PFSK-1 (cell line): ENCODE measurements at regions not wholly inside any gene's neighbourhood (a gene's known extent, or its start where the extent isn't known, plus 50 kb on each side); places are given as distances from the start of the nearest gene placed in this dataset.

Source experiments
- POLR2AphosphoS5 ChIP-seq: IDR thresholded peaks from 2 replicates; pipeline ENCODE4 v1.6.1; 2012; ENCODE audit warnings: low read depth, mild to moderate bottlenecking, control low read depth, low read length, moderate library complexity
- SIN3A ChIP-seq: IDR thresholded peaks from 2 replicates; pipeline ENCODE4 v1.6.1; 2012; ENCODE audit warnings: mild to moderate bottlenecking, low read length, moderate library complexity, borderline replicate concordance; ENCODE audit not compliant: insufficient read depth
- TAF1 ChIP-seq: IDR thresholded peaks from 2 replicates; pipeline ENCODE4 v1.6.1; 2012; ENCODE audit warnings: low read length, control low read depth, borderline replicate concordance; ENCODE audit not compliant: insufficient read depth
- TF ChIP-seq, protein P1 (sequence below), 2 experiments: IDR thresholded peaks; 2 replicates each; pipeline versions ENCODE4 v1.6.1 to v1.8.0; 2011 to 2012; ENCODE audit warnings: low read depth in 2 of 2, low read length in 2 of 2, control low read depth in 1 of 2, inconsistent platforms in 1 of 2, mild to moderate bottlenecking in 1 of 2, moderate library complexity in 1 of 2; ENCODE audit not compliant: insufficient read depth in 1 of 2

DNA sequence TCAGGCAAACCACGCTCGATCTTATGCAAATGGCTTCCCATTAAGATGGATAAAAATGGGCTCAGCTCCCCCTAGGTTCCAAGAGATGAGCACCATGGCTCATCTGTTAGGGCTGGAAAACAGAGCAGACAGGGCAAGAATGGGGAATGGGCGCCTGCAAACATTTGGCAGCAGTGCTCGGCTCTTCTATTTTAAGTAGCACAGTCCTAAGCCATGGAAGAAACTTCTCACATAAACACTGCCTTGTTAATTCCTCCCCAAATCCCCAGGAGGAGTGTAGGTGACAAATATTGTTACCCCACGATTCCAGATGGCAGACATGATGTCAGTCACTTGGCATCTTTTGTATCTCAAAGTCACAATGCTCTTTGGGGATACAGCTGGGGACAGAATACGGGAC lies 221.8 kb downstream of the ICE1 start:
- TF ChIP-seq, protein P1, sequence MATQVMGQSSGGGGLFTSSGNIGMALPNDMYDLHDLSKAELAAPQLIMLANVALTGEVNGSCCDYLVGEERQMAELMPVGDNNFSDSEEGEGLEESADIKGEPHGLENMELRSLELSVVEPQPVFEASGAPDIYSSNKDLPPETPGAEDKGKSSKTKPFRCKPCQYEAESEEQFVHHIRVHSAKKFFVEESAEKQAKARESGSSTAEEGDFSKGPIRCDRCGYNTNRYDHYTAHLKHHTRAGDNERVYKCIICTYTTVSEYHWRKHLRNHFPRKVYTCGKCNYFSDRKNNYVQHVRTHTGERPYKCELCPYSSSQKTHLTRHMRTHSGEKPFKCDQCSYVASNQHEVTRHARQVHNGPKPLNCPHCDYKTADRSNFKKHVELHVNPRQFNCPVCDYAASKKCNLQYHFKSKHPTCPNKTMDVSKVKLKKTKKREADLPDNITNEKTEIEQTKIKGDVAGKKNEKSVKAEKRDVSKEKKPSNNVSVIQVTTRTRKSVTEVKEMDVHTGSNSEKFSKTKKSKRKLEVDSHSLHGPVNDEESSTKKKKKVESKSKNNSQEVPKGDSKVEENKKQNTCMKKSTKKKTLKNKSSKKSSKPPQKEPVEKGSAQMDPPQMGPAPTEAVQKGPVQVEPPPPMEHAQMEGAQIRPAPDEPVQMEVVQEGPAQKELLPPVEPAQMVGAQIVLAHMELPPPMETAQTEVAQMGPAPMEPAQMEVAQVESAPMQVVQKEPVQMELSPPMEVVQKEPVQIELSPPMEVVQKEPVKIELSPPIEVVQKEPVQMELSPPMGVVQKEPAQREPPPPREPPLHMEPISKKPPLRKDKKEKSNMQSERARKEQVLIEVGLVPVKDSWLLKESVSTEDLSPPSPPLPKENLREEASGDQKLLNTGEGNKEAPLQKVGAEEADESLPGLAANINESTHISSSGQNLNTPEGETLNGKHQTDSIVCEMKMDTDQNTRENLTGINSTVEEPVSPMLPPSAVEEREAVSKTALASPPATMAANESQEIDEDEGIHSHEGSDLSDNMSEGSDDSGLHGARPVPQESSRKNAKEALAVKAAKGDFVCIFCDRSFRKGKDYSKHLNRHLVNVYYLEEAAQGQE (IDR thresholded peaks at IDR 0.05; ENCODE audit: insufficient read depth in 1 of 2, low read depth in 2 of 2, low read length in 2 of 2): no peak
- TF ChIP-seq POLR2AphosphoS5 (no peak), TAF1 (no peak), SIN3A (no peak)
